GM12891 (cell line): ENCODE measurements at regions not wholly inside any gene's neighbourhood (a gene's known extent, or its start where the extent isn't known, plus 50 kb on each side); places are given as distances from the start of the nearest gene placed in this dataset.

Experiments
- POLR2A ChIP-seq: IDR thresholded peaks from 2 replicates; pipeline ENCODE4 v1.6.1; 2011; ENCODE audit warnings: low read depth, low read length, control low read depth
- POLR2AphosphoS5 ChIP-seq: IDR thresholded peaks from 2 replicates; pipeline ENCODE4 v1.6.1; 2011; ENCODE audit warnings: low read depth, low read length, control low read depth
- TAF1 ChIP-seq: IDR thresholded peaks from 2 replicates; pipeline ENCODE4 v1.6.1; 2011; ENCODE audit warnings: low read depth, low read length, control low read depth

- TF ChIP-seq POLR2A (no peak), TAF1 (no peak), POLR2AphosphoS5 (no peak)
Measured at GRCh38 chr12:98355322-98355721, 160.1 kb upstream of the TMPO start.
